SK-N-SH (cell line): ENCODE measurements at regions not wholly inside any gene's neighbourhood (a gene's known extent, or its start where the extent isn't known, plus 50 kb on each side); places are given as distances from the start of the nearest gene placed in this dataset.

ENCODE experiments used
- CHD2 ChIP-seq: fragments of 150-350 bp; IDR thresholded peaks from 2 replicates; pipeline ENCODE4 v1.6.1; 2018; ENCODE audit warnings: low read length; ENCODE audit not compliant: partially characterized antibody
- FOXJ3 ChIP-seq: sonication (generic); formaldehyde crosslinking; IDR thresholded peaks from 2 replicates; pipeline ENCODE4 v1.5.1; 2020; ENCODE audit warnings: mild to moderate bottlenecking, missing genetic modification reagents
- FOXM1 ChIP-seq: IDR thresholded peaks from 2 replicates; pipeline ENCODE4 v1.4.0; 2012; ENCODE audit warnings: low read depth, mild to moderate bottlenecking
- GABPA ChIP-seq: IDR thresholded peaks from 2 replicates; pipeline ENCODE4 v1.4.0; 2012; ENCODE audit warnings: low read depth, mild to moderate bottlenecking
- MAX ChIP-seq: IDR thresholded peaks from 2 replicates; pipeline ENCODE4 v1.4.0; 2012; ENCODE audit warnings: low read depth
- MXI1 ChIP-seq: IDR thresholded peaks from 2 replicates; pipeline ENCODE4 v1.6.1; 2012; ENCODE audit warnings: mild to moderate bottlenecking, low read depth, low read length, improper control_type of control experiment
- POLR2AphosphoS5 ChIP-seq: IDR thresholded peaks from 2 replicates; pipeline ENCODE4 v1.6.1; 2012; ENCODE audit warnings: low read depth, low read length
- RAD21 ChIP-seq: IDR thresholded peaks from 2 replicates; pipeline ENCODE4 v1.6.1; 2012; ENCODE audit warnings: mild to moderate bottlenecking, low read length
- TAF1 ChIP-seq: IDR thresholded peaks from 2 replicates; pipeline ENCODE4 v1.6.1; 2012; ENCODE audit warnings: low read depth, mild to moderate bottlenecking, low read length, moderate library complexity, borderline replicate concordance
- TF ChIP-seq, protein P1 (sequence below): fragments of 200-600 bp; sonication (generic); IDR thresholded peaks from 2 replicates; pipeline ENCODE4 v1.6.1; 2017; ENCODE audit warnings: antibody characterized with exemption, mild to moderate bottlenecking, moderate library complexity
- TF ChIP-seq, protein P2 (sequence below): IDR thresholded peaks from 2 replicates; pipeline ENCODE4 v1.4.0; 2012; ENCODE audit warnings: low read depth, borderline replicate concordance

GRCh38 chr10:109245821-109246220 is 677.5 kb downstream of the XPNPEP1 start:
- TF ChIP-seq POLR2AphosphoS5 (no peak), FOXM1 (no peak), TAF1 (no peak), RAD21 (no peak), GABPA (no peak), FOXJ3 (CRISPR knock-in tag) (no peak), MAX (no peak), MXI1 (no peak), CHD2 (no peak)
- TF ChIP-seq, protein P1, sequence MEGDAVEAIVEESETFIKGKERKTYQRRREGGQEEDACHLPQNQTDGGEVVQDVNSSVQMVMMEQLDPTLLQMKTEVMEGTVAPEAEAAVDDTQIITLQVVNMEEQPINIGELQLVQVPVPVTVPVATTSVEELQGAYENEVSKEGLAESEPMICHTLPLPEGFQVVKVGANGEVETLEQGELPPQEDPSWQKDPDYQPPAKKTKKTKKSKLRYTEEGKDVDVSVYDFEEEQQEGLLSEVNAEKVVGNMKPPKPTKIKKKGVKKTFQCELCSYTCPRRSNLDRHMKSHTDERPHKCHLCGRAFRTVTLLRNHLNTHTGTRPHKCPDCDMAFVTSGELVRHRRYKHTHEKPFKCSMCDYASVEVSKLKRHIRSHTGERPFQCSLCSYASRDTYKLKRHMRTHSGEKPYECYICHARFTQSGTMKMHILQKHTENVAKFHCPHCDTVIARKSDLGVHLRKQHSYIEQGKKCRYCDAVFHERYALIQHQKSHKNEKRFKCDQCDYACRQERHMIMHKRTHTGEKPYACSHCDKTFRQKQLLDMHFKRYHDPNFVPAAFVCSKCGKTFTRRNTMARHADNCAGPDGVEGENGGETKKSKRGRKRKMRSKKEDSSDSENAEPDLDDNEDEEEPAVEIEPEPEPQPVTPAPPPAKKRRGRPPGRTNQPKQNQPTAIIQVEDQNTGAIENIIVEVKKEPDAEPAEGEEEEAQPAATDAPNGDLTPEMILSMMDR: no peak
- TF ChIP-seq, protein P2, sequence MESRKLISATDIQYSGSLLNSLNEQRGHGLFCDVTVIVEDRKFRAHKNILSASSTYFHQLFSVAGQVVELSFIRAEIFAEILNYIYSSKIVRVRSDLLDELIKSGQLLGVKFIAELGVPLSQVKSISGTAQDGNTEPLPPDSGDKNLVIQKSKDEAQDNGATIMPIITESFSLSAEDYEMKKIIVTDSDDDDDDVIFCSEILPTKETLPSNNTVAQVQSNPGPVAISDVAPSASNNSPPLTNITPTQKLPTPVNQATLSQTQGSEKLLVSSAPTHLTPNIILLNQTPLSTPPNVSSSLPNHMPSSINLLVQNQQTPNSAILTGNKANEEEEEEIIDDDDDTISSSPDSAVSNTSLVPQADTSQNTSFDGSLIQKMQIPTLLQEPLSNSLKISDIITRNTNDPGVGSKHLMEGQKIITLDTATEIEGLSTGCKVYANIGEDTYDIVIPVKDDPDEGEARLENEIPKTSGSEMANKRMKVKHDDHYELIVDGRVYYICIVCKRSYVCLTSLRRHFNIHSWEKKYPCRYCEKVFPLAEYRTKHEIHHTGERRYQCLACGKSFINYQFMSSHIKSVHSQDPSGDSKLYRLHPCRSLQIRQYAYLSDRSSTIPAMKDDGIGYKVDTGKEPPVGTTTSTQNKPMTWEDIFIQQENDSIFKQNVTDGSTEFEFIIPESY: no peak
